ENCODE measurements at regions not wholly inside any gene's neighbourhood (a gene's known extent, or its start where the extent isn't known, plus 50 kb on each side); places are given as distances from the start of the nearest gene placed in this dataset.

DNA sequence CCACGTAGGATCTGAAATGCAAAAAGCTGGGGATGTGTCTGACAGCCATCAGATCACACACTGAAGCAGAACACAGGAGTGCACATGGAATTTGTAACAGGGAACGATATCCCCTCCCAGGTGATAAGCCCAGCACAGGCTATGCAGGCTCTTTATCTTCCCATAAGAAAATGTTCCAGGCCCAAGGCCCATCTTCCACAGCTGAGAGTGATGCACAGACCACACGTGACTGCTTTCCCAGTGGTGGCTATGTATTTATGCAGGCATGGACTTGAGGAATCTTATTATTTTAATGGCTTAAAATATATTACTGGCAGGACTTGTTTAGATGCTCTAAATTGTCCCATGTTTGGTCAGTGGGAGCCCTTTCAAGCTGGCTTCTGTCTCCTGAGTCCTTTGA lies 70.5 kb upstream of the AFF3 start:
- no TSS peak for BruUV-seq (replicated peaks)
- H3K9me3 ChIP-seq (ENCODE audit: control insufficient read depth, insufficient read depth, low read length) = no peaks in the 10 kb centered on the region
- H4K20me1 ChIP-seq (ENCODE audit: insufficient read depth, low read length) = no peaks in the 10 kb centered on the region
- no peak overlapping the region for H2BK5ac ChIP-seq (ENCODE audit: low read depth, low read length, poor library complexity, severe bottlenecking)
- no peak overlapping the region for H3K56ac ChIP-seq (ENCODE audit: extremely low read depth, insufficient read depth, low read length)
- no peak overlapping the region for H2AK9ac ChIP-seq (replicated peaks; ENCODE audit: low read depth, low read length, poor library complexity)
- no peak overlapping the region for H3K23ac ChIP-seq (ENCODE audit: low read depth, low read length)
- no peak overlapping the region for H3K4me2 ChIP-seq (ENCODE audit: low read depth, low read length)
- no CpG with 5 or more reads among the region's 3 CpGs for WGBS, 2 experiments (ENCODE audit: extremely low coverage in 2 of 2, insufficient read length in 1 of 2)
- H3K9ac ChIP-seq (ENCODE audit: low read depth, low read length) = no peak overlapping the region
- in situ Hi-C loops (cut with MboI; ENCODE audit: low sequenced_read_pairs) = no loop called here
- DNase-seq = no peak
- no peaks in the 10 kb centered on the region for H3K36me3 ChIP-seq (ENCODE audit: control insufficient read depth, insufficient read depth, low read length)
- no peak overlapping the region for H4K91ac ChIP-seq (ENCODE audit: insufficient read depth, low read depth, low read length)
- H3K14ac ChIP-seq (replicated peaks; ENCODE audit: low read depth, low read length) = no peak overlapping the region
- dilution Hi-C loops (cut with HindIII; ENCODE audit: low sequenced_read_pairs, unreplicated experiment) = no loop called here
- H3K27me3 ChIP-seq (ENCODE audit: control insufficient read depth, insufficient read depth, low read length) = peaks cover 2% of the 10 kb centered on the region; the same call in 1 of the 2 replicates
- intact Hi-C loops (cut with micrococcal nuclease) = no loop called here
- no peak overlapping the region for H3K27ac ChIP-seq (ENCODE audit: insufficient read depth, low read length)
- H3K4me1 ChIP-seq (ENCODE audit: control insufficient read depth, insufficient read depth, low read length) = no peaks in the 10 kb centered on the region
- no peak for ATAC-seq (ENCODE audit: low read depth)
- H3K18ac ChIP-seq (ENCODE audit: low read depth, low read length) = no peak overlapping the region
- H3K79me1 ChIP-seq (ENCODE audit: low read depth in 1 of 2, low read length in 2 of 2) = no peaks in the 10 kb centered on the region
- H3K4me3 ChIP-seq (ENCODE audit: insufficient read depth, low read depth, low read length) = no peak overlapping the region
- H4K5ac ChIP-seq (ENCODE audit: low read depth, low read length) = no peak overlapping the region
- H2AFZ ChIP-seq (replicated peaks; ENCODE audit: low read length, poor library complexity) = no peak overlapping the region
- H2BK20ac ChIP-seq (ENCODE audit: low read depth, low read length) = no peak overlapping the region
- H2BK15ac ChIP-seq (ENCODE audit: low read depth, low read length) = no peak overlapping the region
- no peak overlapping the region for H3K4ac ChIP-seq (ENCODE audit: low read depth, low read length)
- no peak overlapping the region for H2AK5ac ChIP-seq (ENCODE audit: low read depth, low read length)
- no peaks in the 10 kb centered on the region for H3K9me1 ChIP-seq (ENCODE audit: insufficient read depth, low read length)
- no peak for TF ChIP-seq FOS (IDR thresholded peaks at IDR 0.05; ENCODE audit: low read depth, low read length)
- TF ChIP-seq CHD1 (IDR thresholded peaks at IDR 0.05; ENCODE audit: low read depth, low read length) = no peak
- TF ChIP-seq CEBPB (IDR thresholded peaks at IDR 0.05; ENCODE audit: low read depth, low read length) = no peak
- TF ChIP-seq BHLHE40 (IDR thresholded peaks at IDR 0.05; ENCODE audit: low read depth, low read length) = no peak
- TF ChIP-seq, protein P1, sequence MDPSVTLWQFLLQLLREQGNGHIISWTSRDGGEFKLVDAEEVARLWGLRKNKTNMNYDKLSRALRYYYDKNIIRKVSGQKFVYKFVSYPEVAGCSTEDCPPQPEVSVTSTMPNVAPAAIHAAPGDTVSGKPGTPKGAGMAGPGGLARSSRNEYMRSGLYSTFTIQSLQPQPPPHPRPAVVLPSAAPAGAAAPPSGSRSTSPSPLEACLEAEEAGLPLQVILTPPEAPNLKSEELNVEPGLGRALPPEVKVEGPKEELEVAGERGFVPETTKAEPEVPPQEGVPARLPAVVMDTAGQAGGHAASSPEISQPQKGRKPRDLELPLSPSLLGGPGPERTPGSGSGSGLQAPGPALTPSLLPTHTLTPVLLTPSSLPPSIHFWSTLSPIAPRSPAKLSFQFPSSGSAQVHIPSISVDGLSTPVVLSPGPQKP (IDR thresholded peaks at IDR 0.05; ENCODE audit: borderline replicate concordance, low read depth, low read length) = no peak
- no peak for TF ChIP-seq MAFK (IDR thresholded peaks at IDR 0.05; ENCODE audit: low read depth, low read length)
- no peak for TF ChIP-seq POLR2A (IDR thresholded peaks at IDR 0.05; ENCODE audit: low read depth, low read length)
- no peak for TF ChIP-seq RCOR1 (IDR thresholded peaks at IDR 0.05; ENCODE audit: insufficient replicate concordance, low read length)
- no peak for TF ChIP-seq RFX5 (IDR thresholded peaks at IDR 0.05; ENCODE audit: low read depth, low read length)
- no peak for TF ChIP-seq MXI1 (IDR thresholded peaks at IDR 0.05; ENCODE audit: borderline replicate concordance, low read depth, low read length)
- TF ChIP-seq, protein P2, sequence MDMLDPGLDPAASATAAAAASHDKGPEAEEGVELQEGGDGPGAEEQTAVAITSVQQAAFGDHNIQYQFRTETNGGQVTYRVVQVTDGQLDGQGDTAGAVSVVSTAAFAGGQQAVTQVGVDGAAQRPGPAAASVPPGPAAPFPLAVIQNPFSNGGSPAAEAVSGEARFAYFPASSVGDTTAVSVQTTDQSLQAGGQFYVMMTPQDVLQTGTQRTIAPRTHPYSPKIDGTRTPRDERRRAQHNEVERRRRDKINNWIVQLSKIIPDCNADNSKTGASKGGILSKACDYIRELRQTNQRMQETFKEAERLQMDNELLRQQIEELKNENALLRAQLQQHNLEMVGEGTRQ (IDR thresholded peaks at IDR 0.05; ENCODE audit: low read depth, low read length) = no peak
- TF ChIP-seq RAD21 (IDR thresholded peaks at IDR 0.05; ENCODE audit: low read length) = no peak
- TF ChIP-seq MAZ (IDR thresholded peaks at IDR 0.05; ENCODE audit: borderline replicate concordance, low read depth, low read length) = no peak
- ChIA-PET CTCF (no interaction called here), POLR2A (ENCODE audit: unreplicated experiment) (no interaction called here)
- H4K8ac ChIP-seq (ENCODE audit: low read depth in 2 of 2, low read length in 2 of 2) = no peak overlapping the region
- H2BK120ac ChIP-seq (ENCODE audit: low read depth, low read length) = no peak overlapping the region

Data from IMR-90 (cell line).